GM21619 (cell line): ENCODE measurements at regions not wholly inside any gene's neighbourhood (a gene's known extent, or its start where the extent isn't known, plus 50 kb on each side); places are given as distances from the start of the nearest gene placed in this dataset.
A peak's percentile ranks its signal among the peaks of the same experiment; 100 is the strongest.
"Not testable (repeated sequence)": the region's sequence is repeated elsewhere in the genome, so short reads cannot be mapped to it uniquely, and the experiment has no call there.

Experiments
- ATAC-seq: cut with Tn5 transposase; IDR thresholded peaks from one replicate; pipeline ENCODE4 v1.9.1; 2021; ENCODE audit not compliant: unreplicated experiment

DNA sequence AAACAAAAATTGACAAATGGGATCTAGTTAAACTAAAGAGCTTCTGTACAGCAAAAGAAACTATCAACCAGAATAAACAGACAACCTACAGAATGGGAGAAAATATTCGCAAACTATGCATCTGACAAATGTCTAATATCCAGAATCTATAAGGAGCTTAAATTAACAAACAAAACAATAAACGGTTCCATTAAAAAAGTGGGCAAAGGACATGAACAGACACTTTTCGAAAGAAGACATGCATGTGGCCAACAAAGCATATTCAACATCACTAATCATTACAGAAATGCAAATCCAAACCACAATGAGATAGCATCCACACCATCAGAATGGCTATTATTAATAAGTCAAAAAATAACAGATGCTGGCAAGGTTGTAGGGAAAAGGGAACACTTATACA, 50.5 kb upstream of the MED13L start:
- not testable (repeated sequence) for ATAC-seq

DNA sequence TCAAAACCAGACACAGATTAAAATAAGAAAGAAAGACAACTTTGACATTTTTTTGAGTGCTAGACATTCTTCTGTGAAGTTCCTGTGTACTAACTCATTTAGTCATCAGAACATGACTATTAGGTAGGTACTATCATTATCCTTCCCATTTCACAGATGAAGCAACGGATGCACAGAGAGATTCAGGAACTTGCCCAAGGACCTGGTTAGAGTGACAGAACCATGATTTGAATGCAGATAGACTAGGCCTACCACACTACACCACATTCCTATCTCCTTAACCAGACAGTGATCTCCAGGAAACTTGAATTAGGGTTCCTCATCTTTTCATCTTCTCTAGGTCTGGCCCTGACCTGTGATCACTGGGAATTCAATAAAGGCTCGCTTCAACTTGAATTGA, 54.4 kb upstream of the MED13L start:
- ATAC-seq: no peak

DNA sequence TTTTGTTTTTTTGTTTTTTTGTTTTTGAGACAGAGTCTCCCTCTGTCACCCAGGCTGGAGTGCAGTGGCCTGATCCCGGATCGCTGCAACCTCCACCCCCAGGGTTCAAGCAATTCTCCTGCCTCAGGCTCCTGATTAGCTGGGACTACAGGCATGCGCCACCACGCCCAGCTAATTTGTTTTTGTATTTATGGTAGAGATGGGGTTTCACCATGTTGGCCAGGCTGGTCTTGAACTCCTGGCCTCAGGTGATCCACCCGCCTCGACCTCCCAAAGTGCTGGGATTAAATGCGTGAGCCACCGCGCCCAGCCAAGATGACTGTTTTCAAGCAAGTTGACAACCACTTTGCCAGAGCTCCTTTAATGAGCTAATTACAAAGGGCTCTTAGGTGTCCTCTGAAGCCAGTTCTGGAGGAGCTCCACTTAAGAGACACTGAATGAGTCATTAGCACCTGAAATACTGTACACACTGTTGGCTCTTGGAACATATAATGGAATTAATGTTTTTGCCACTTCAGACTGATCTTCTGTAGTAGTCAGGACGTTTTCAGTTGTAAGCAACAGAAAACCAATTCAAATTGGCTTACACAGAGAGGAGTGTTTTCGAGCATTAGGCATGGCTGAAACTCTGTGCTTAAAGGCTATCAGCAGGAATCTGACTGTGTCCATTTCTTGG, 55.4 kb upstream of the MED13L start:
- no peak for ATAC-seq

DNA sequence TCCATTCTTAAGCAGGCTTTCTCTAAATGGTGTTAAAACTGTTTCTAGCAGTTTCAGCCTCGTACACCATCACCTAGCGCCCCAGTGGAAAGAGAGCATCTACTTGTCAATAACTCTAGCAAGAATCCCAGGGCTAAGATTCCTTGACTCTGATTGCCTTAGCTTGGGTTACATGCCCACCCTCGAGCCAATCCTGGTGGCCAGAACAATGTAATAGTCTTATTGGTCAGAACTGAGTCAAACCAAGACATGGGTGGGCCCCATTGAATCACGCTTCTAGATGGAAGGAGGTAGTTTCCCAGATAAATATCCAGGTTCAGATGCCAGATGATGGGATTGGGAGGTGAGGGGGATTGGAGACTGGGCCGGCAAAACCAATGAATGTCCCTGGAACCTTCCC, 55.9 kb upstream of the MED13L start:
- ATAC-seq: no peak

DNA sequence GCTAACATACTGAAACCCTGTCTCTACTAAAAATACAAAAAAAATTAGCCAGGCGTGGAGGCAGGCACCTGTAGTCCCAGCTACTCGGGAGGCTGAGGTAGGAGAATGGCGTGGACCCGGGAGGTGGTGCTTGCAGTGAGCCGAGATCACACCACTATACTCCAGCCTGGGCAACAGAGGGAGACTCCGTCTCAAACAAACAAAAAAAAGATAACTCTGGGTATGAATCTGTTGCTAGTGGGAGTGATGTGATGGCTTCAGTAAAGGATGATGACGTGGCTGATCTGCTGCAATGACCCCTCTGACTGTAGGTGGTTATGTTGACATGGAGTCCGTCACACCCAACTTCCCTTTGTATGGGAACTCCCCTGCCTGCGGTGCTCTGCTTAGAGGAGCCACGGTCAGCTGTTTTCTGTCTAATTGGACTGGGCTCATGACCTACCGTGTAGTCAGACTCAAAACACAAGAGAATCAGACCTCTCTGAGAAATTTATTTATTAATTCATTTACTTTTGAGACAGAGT, 59.1 kb upstream of the MED13L start:
- ATAC-seq: peak; percentile 78

DNA sequence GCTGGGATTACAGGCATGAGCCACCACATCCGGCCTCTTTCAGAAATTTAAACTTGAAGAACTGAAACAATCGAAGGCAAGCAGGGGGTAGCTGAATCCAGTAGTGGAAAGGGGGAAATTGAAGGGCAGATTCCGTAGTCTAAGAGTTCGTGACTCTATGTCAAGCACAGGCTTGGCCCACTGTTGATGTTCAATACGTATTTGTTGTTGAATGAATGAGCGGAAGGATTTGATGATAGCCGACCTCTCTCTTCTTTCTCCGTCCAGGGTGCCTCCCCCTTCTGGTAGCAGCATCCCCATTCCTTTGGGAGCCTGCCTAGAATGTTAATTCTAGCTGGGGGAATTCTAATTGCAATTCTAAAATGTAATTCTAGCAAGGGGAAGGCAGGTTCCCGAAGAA, 59.8 kb upstream of the MED13L start:
- no peak for ATAC-seq

DNA sequence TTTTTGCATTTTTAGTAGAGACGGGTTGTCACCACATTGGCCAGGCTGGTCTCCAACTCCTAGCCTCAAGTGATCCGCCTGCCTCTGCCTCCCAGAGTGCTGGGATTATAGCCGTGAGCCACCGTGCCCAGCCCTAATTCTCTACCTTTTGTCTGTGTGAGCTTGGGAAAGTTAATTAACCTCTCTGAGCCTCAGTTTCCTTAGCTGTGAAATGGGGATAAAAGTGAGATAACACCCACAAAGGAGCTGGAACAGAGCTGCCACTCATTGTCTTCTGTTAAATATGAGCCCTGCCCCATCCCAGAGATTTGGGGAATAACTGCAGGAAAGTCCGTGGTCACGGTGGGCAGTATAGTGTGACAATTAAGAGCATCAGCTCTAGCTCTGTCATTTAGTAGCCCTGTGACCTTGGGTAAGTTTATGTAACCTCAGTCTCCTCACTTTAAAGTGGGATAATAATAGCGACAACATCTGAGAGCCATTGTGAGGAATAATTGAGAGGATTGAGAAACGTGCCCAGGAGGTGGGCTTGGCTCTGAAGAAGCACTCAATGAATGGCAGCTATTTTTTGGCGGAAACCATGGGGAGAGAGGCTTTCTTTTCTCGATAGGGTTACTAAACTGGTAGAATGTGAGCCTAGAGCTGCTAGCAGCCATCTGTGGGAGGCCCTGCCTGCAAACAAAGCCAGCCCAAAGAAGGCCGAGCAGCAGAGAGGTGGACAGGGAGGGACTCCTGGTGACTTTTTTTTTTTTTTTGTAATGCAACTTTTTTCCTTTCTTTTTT, 60.8 kb upstream of the MED13L start:
- ATAC-seq: no peak

DNA sequence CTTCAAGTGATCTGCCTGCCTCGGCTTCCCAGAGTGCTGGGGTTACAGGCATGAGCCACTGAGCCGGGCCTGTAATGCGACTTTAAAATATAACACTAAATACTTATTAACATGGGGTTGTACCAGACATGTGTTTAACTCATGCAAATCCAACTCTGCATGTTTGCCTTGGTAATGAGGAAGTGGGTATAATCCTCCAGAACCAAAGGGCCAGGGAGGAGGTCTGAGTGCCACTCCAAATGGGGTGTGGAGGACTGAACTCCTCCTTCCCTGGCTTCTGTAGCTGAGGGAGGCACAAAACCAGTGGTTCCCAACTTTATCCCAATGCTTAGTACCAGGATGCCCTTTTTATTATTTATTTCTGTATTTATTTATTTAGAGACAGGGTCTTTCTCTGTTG, 61.6 kb upstream of the MED13L start:
- ATAC-seq: no peak

DNA sequence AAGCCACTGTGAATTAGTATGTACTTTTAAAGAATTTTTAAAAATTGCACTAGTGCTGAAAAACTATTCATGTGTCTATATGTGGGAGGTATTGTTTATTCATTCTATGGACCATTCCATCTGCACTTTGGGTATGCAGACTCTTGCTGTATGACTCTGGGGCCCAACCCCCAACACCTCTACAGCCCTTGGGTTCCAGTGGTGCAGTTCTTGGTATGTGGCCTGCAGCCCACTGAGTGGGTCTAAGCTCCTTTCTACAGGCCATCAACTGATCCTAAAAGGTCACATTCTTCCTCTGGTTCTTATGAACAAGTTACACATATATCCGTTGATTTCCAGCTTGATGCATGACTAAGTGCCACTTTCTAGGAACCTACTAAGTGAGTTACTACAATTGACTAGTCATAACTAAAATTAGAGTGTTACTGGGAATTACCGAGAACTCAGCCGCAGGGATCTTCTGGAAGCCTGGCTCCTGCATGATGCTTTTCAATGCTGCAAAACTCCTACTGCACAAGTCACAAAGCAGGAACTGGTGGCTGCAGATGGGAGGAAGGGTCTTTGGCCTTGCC, 62.4 kb upstream of the MED13L start:
- no peak for ATAC-seq

DNA sequence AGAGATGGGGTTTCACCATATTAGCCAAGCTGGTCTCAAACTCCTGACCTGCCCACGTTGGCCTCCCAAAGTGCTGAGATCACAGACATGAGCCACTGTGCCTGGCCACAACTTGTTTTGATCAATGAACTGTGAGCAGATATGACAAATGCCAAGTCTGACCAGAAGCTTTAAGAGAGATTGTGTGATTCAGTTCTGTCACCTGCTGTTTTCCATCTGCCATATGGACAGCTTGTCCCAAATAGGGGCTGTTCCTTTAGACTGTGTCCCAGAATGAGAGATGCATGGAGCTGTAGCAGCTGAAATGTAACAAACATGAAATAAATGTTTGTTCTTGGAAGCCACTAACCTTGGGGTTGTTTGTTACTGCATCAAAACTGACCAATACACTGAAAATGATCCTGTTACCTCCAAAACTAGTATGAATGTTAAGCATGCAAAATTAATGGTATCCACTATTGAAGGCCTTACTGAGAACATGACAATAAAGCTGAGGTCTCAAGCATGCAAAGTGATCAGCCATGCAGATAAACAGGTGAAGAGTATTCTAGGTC, 65.9 kb upstream of the MED13L start:
- ATAC-seq: no peak

DNA sequence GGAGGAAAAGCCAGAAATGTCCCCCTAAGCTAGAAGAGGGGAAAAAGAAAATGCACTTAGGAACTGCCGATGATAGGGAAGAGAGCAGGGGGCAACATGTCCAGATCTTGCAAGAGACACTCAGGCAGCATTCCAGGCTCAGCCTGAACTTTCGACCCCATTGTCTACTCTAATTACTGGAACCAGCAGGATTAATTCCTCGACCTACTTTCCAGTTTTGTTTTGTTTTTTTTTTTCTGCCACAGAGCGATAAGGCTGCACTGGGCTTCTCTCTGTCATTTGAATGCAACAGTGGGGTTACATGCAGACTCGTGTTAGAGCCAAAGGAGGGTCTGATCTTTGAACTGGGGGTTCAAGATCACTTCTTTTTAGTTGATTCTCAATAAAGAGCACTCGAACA, 68.7 kb upstream of the MED13L start:
- no peak for ATAC-seq

DNA sequence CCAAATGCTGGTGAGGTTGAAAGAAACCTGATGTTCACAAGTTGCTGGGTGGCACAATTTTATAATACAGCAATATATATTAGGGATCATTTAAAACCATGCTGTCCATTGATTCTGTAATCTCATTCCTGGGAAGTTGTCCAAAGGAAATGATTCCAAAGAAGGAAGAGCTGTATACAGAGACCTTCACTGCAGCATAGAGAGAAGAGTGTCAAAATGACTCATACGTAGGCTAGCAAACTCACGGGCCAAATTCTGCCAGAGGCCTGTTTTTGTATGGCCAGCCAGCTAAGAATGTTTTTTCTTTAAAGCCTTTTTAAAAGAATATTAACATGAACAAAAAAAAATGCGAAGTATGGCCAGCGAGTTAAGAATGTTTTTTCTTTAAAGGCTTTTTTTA, 69.2 kb upstream of the MED13L start:
- no peak for ATAC-seq

DNA sequence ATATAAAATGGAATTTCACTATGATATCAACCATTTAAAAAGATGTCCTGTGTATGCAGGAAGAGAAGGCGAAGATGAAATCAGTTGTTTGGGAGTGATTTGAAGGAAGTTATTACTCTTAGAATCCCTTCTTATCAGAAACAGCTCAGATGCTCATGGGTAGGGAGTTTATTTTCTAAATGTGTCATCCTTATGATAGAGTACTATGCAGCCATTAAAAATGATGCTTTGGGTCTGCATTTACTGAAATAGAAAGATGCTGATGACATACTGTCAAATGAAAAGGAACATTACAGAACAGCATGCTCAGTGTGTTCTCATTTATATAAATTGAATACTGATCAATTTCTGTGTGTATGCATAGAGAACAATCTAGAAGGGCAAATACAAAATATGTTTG, 69.8 kb upstream of the MED13L start:
- no peak for ATAC-seq

DNA sequence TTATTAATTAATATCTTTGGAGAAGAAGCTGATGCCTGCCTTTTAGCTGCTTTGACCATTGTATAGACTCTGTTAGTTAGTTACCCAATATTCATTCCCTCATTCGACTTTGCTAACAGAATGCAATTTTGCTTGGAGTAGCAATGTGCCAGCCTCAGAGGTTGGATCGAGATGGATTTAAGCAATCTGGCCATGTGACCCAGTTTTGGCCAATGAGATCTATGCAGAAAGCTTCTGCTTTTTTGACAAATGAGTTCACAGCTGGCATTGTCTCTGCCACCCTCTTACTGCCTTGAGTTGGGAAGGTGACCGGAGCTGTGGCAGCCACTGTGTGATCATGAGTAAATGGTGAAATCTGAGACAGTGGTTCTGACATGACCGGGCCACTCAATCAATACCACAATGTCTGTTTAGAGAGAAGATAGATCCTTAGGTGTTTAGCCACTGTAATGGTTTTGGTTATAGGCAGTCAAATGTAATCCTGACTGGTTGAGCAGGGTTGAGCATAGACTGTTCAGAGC, 74.9 kb upstream of the MED13L start:
- ATAC-seq: no peak

DNA sequence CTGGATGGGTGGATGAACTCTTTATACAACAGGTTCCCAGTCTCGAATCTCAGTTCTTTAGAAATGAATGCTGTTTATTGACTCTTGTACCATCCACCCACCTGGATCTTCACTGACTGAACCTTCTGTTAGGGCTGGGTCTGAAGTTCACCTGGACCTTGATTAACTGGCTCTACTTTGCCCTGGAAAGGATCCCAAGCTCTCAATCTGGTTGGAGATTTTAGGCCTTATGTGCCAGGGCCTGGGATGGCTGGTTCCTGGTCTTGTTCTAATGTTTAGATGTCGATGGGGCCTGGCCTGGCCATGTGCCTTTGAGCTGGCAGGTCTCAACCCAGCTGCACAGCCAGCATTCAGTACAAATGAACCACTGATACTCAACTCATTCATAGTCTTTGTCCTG, 76.5 kb upstream of the MED13L start:
- ATAC-seq: no peak

DNA sequence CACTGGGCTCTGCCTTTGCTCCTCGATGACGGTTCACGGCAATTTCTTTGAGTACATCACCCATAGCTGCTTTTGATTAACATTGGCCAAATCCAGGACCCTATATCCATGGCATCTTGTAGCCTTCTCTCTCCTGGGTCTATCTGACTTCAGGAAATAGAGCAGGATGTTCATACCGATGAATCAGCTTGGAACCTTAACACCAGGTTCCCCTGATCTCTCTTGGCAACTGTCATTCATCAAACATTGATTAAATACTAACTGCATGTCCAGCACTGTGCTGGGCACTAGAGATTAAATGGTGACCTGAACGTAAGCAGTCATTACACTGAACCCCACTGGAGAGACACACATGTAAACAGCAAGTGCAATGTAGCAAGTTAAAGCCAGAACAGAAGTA, 77.0 kb upstream of the MED13L start:
- no peak for ATAC-seq

DNA sequence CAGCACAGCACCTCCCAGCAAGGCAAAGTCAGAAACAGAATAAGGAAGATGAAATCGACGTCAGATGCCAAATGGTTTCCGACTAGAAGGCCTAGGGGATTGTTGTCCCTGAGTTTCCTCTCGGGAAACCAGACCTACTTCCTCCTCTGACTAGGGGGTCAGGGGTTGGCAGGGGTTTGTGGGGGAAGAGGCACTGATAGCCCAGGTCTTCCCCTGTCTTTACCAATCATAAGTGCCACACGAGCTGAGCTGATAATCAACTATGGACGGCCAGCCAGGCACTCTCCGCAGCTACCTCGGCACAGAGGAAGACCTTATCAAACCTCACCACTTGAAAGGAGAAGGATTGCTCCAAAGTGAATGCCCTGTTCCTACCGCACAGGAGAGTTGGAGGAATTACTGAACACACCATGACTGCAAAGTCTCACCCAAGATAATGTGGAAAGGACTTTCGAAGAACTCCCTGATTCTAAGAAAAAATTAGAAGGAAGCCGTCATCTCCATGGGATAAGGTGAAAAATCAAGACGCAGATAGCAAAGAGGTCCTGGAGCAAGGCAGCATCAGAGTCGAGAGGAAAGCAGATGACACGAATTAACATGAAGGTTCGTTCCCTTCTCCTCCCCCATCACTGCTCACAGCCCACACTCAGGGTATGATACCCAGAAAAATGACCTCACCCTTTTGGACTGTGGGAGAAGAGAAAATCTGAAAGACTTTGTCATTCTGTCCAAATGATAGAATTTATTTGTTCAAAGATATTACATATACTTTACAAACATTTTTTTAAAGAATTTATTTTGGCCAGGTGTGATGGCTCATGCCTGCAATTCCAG, 77.7 kb upstream of the MED13L start:
- no peak for ATAC-seq

DNA sequence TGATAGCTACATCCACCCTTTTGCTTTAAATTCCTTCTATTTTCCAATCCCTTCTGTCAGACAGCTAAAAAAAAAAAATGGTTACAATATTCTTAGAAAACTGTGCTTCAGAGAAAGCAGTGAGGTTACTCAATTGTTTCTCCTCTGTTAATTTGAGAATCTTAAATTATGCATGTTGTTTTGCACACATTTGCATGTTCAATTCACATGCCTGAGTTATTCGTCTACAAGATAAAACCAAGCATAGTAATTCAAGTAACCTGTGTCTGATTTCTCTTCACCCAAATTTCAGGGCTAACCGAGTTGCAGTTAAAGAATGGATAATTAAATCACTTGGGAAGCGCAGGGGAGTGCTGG, 81.0 kb upstream of the MED13L start:
- ATAC-seq: no peak

DNA sequence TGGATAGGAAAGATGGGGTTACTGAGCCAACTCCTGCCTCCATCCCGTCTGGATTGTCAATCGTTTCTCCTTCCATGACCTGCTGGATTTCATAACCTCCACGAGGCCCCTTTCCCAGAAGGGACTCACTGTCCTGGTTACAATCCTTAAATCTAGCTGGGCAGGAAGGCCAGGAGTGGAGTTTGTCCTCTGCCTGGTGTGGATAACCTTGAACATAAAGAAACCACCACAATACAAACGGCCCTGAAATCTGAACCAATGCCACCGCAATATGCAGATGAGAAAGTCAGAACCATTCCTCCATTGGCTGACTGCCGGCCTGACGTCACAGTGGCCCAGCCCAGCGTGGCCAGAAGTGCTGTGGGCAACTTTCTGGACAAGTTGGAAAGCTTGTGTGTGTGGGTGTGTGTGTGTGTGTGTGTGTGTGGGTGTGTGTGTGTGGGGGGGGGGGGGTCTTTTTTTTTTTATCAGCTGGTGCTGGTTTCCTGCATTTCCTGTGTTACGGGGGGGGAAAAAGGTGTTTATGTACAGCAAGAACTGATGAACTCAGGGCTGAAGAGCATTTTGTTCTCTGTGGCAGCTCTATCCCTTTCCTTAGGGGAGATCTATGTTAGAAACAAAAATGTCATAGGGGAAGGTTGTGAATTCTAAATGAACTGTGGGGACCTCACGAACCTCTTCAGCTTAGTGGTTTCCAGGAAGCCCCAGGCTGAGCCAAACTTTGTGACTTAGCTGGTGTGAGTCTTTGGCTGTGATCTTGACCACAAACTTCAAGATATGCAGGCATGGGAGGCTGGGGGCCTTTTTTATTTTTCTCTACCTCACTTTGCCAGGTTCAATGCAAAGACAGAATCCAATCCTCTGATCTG, 81.6 kb upstream of the MED13L start:
- ATAC-seq: peak; percentile 94
